A673 (cell line): ENCODE measurements at regions not wholly inside any gene's neighbourhood (a gene's known extent, or its start where the extent isn't known, plus 50 kb on each side); places are given as distances from the start of the nearest gene placed in this dataset.

Experiments used
- BruUV-seq: library from RNA; stranded (reverse); fragments of 400-500 nt; replicated peaks from 2 replicates; lab custom pipeline; 2021; lab: Mats Ljungman, UMichigan
- CTCF ChIA-PET: fragments of 300-600 bp; sonication (Branson Sonifier 250); formaldehyde crosslinking; loops from one replicate; lab custom pipeline; 2022; ENCODE audit warnings: antibody characterized with exemption; lab: Charles Lee
- POLR2A ChIA-PET: fragments of 300-600 bp; sonication (Branson Sonifier 250); formaldehyde crosslinking; loops from one replicate; lab custom pipeline; 2022; ENCODE audit warnings: antibody characterized with exemption; ENCODE audit not compliant: low non-redundant PET; lab: Charles Lee
- DNase-seq: peaks from one replicate; pipeline ENCODE4 v3.0.0-alpha.2; 2015; ENCODE audit warnings: low spot score
- H3K27ac ChIP-seq: fragments of 200-600 bp; sonication (generic); 2 replicates; pipeline ENCODE4 v1.5.1; 2016; ENCODE audit warnings: mixed run types, low read depth, mild to moderate bottlenecking, mixed read lengths, antibody characterized with exemption, low read length; ENCODE audit not compliant: poor library complexity, severe bottlenecking
- H3K27me3 ChIP-seq: fragments of 200-600 bp; sonication (generic); replicated peaks from 2 replicates; pipeline ENCODE4 v1.6.1; 2017; ENCODE audit warnings: mixed run types, low read depth, mild to moderate bottlenecking, mixed read lengths, antibody characterized with exemption, low read length; ENCODE audit not compliant: insufficient read depth, poor library complexity
- H3K36me3 ChIP-seq: fragments of 200-600 bp; sonication (generic); 2 replicates; pipeline ENCODE4 v1.6.1; 2016; ENCODE audit warnings: mixed run types, mild to moderate bottlenecking, mixed read lengths, antibody characterized with exemption, low read length; ENCODE audit not compliant: insufficient read depth, poor library complexity, severe bottlenecking
- H3K4me1 ChIP-seq: fragments of 200-600 bp; sonication (generic); 2 replicates; pipeline ENCODE4 v1.6.1; 2017; ENCODE audit warnings: mixed run types, mild to moderate bottlenecking, mixed read lengths, antibody characterized with exemption, low read length; ENCODE audit not compliant: insufficient read depth, poor library complexity, severe bottlenecking
- H3K4me3 ChIP-seq: fragments of 200-600 bp; sonication (generic); 2 replicates; pipeline ENCODE4 v1.5.1; 2016; ENCODE audit warnings: low read depth, mixed run types, mild to moderate bottlenecking, mixed read lengths, low read length; ENCODE audit not compliant: poor library complexity, severe bottlenecking
- H3K9me3 ChIP-seq: fragments of 200-600 bp; sonication (generic); 2 replicates; pipeline ENCODE4 v1.6.1; 2016; ENCODE audit warnings: mixed run types, low read depth, mild to moderate bottlenecking, mixed read lengths, antibody characterized with exemption, low read length; ENCODE audit not compliant: poor library complexity, severe bottlenecking
- CTCF ChIP-seq: fragments of 300-800, 200-600 bp; sonication (generic); conservative IDR thresholded peaks from 2 replicates; pipeline ENCODE4 v1.5.1; 2017; ENCODE audit warnings: low read depth, mild to moderate bottlenecking, antibody characterized with exemption, low read length, moderate library complexity, mixed read lengths
- EZH2 ChIP-seq: fragments of 200-600 bp; sonication (generic); IDR thresholded peaks from 2 replicates; pipeline ENCODE4 v1.6.1; 2017; ENCODE audit warnings: borderline replicate concordance, low read depth, mild to moderate bottlenecking, mixed read lengths, antibody characterized with exemption, low read length; ENCODE audit not compliant: poor library complexity, severe bottlenecking
- intact Hi-C: fragments of 100-400 bp; cut with micrococcal nuclease; formaldehyde crosslinking; loops from one replicate; pipeline ENCODE4 v1.10.0; 2022; ENCODE audit not compliant: unreplicated experiment

DNA sequence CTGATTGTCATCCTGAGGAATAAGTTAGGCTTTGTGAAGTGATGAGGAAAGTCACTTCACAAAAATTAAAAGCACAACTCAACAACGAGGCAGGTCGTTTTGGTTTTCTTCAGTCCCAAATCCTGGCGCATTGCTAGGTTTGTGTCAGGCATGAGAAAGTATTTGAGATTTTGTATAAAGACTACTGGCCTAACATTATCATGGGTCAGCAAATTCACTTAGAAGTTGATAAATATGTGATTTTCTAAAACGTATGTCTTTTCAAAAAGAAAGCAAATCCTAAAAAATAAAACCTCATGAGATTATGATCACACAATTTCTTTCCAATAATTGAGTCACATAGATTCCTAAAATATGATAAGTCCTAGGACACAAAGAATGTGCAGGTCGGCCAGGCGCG lies 395.8 kb upstream of the RORA start:
- Histone ChIP-seq H3K9me3 (no peaks in the 10 kb centered on the region), H3K4me3 (no peak overlapping the region), H3K36me3 (no peaks in the 10 kb centered on the region), H3K27me3 (no peaks in the 10 kb centered on the region), H3K27ac (no peak overlapping the region), H3K4me1 (peaks cover 3% of the 10 kb centered on the region)
- intact Hi-C loops: loop anchor here (10.0 kb wide), 1 partner anchor 460 kb away; no protein-coding TSS in a partner anchor
- no peak for TF ChIP-seq CTCF
- DNase-seq: no peak
- BruUV-seq: no TSS peak
- CTCF ChIA-PET: no interaction called here
- POLR2A ChIA-PET: no interaction called here

GRCh38 chr15:61623746-61624145 lies 394.6 kb upstream of the RORA start:
- intact Hi-C loops: loop anchor here (10.0 kb wide), 1 partner anchor 459 kb away; no protein-coding TSS in a partner anchor
- H3K4me1 ChIP-seq: peaks cover 3% of the 10 kb centered on the region
- no peaks in the 10 kb centered on the region for H3K27me3 ChIP-seq
- no peaks in the 10 kb centered on the region for H3K36me3 ChIP-seq
- H3K4me3 ChIP-seq: no peak overlapping the region
- no TSS peak for BruUV-seq
- no peaks in the 10 kb centered on the region for H3K9me3 ChIP-seq
- H3K27ac ChIP-seq: no peak overlapping the region
- no peak for DNase-seq
- ChIA-PET POLR2A (no interaction called here), CTCF (no interaction called here)
- TF ChIP-seq CTCF: no peak
- no peak for TF ChIP-seq EZH2

- BruUV-seq: no TSS peak
- Histone ChIP-seq H3K4me1 (peaks cover 3% of the 10 kb centered on the region), H3K36me3 (no peaks in the 10 kb centered on the region), H3K27ac (no peak overlapping the region), H3K27me3 (no peaks in the 10 kb centered on the region), H3K9me3 (peaks cover 9% of the 10 kb centered on the region), H3K4me3 (no peak overlapping the region)
- CTCF ChIA-PET: interaction anchor here (0.6 kb wide), 2 partner anchors 215 to 454 kb away, joined by 3 to 8 read pairs; no protein-coding TSS in a partner anchor
- no peak for DNase-seq
- intact Hi-C loops: loop anchor here (10.0 kb wide), 1 partner anchor 457 kb away; no protein-coding TSS in a partner anchor
- TF ChIP-seq EZH2: no peak
- TF ChIP-seq CTCF: no peak
- POLR2A ChIA-PET: no interaction called here
These were observed 392.8 kb upstream of the RORA start for GRCh38 chr15:61621865-61622264.
